ENCODE measurements at regions not wholly inside any gene's neighbourhood (a gene's known extent, or its start where the extent isn't known, plus 50 kb on each side); places are given as distances from the start of the nearest gene placed in this dataset.

- no peak for TF ChIP-seq SUZ12 (IDR thresholded peaks at IDR 0.05; ENCODE audit: extremely low read depth, insufficient read depth, insufficient read length)
- TF ChIP-seq YY1 (IDR thresholded peaks at IDR 0.05; ENCODE audit: insufficient read depth, insufficient read length) = no peak
- no peak for TF ChIP-seq ZNF274 (IDR thresholded peaks at IDR 0.05; ENCODE audit: low read depth, low read length)
Measured at GRCh38 chr18:39622431-39622830, 2056.8 kb upstream of the CELF4 start.

Measured in NT2/D1 (cell line).